ENCODE measurements at regions not wholly inside any gene's neighbourhood (a gene's known extent, or its start where the extent isn't known, plus 50 kb on each side); places are given as distances from the start of the nearest gene placed in this dataset.

- TF ChIP-seq CTCF (IDR thresholded peaks at IDR 0.05) (no peak), EP300 (IDR thresholded peaks at IDR 0.05) (no peak), POLR2A (IDR thresholded peaks at IDR 0.05) (no peak), POLR2AphosphoS5 (IDR thresholded peaks at IDR 0.05) (no peak)
Measured at GRCh38 chr4:20085653-20086052, 166.1 kb upstream of the SLIT2 start.

GRCh38 chr4:20085156-20085555 is 166.5 kb upstream of the SLIT2 start:
- no peaks in the 10 kb centered on the region for H3K9me3 ChIP-seq
- 79 to 89% methylated on average over 3 of the region's 3 CpGs for WGBS, 2 donors
- no peaks in the 10 kb centered on the region for H3K4me1 ChIP-seq
- DNase-seq, result no peak
- ATAC-seq (ENCODE audit: low FRiP score in 2 of 2), result no peak
- no peak for TF ChIP-seq POLR2A (IDR thresholded peaks at IDR 0.05)
- no peak for TF ChIP-seq EP300 (IDR thresholded peaks at IDR 0.05)
- no peak for TF ChIP-seq CTCF (IDR thresholded peaks at IDR 0.05)
- TF ChIP-seq POLR2AphosphoS5 (IDR thresholded peaks at IDR 0.05), result no peak
- no peak overlapping the region for H3K27ac ChIP-seq
- no peaks in the 10 kb centered on the region for H3K27me3 ChIP-seq
- H3K36me3 ChIP-seq, result no peaks in the 10 kb centered on the region
- H3K4me3 ChIP-seq, result no peak overlapping the region

More at GRCh38 chr4:20085653-20086052, 166.1 kb upstream of the SLIT2 start:
- H3K9me3 ChIP-seq, result no peaks in the 10 kb centered on the region
- ATAC-seq (ENCODE audit: low FRiP score in 2 of 2), result no peak
- 83 to 93% methylated on average over 1 of the region's 1 CpG for WGBS, 2 donors
- H3K27ac ChIP-seq, result no peak overlapping the region
- H3K27me3 ChIP-seq, result no peaks in the 10 kb centered on the region
- no peak for DNase-seq
- H3K4me1 ChIP-seq, result no peaks in the 10 kb centered on the region
- H3K4me3 ChIP-seq, result no peak overlapping the region
- H3K36me3 ChIP-seq, result no peaks in the 10 kb centered on the region

GRCh38 chr4:20084488-20084887 is 167.2 kb upstream of the SLIT2 start:
- no peak for TF ChIP-seq POLR2AphosphoS5 (IDR thresholded peaks at IDR 0.05)
- TF ChIP-seq EP300 (IDR thresholded peaks at IDR 0.05), result no peak
- no peak for TF ChIP-seq CTCF (IDR thresholded peaks at IDR 0.05)
- TF ChIP-seq POLR2A (IDR thresholded peaks at IDR 0.05), result no peak

GRCh38 chr4:20078644-20079043 is 173.1 kb upstream of the SLIT2 start:
- no peaks in the 10 kb centered on the region for H3K36me3 ChIP-seq
- no peaks in the 10 kb centered on the region for H3K27me3 ChIP-seq
- TF ChIP-seq POLR2AphosphoS5 (IDR thresholded peaks at IDR 0.05) (no peak), EP300 (IDR thresholded peaks at IDR 0.05) (no peak), POLR2A (IDR thresholded peaks at IDR 0.05) (no peak), CTCF (IDR thresholded peaks at IDR 0.05) (no peak)
- ATAC-seq (ENCODE audit: low FRiP score in 2 of 2) (no peak), DNase-seq (no peak)
- 79 to 91% methylated on average over 5 of the region's 5 CpGs for WGBS, 2 donors
- H3K4me1 ChIP-seq, result no peaks in the 10 kb centered on the region
- no peak overlapping the region for H3K27ac ChIP-seq
- no peaks in the 10 kb centered on the region for H3K9me3 ChIP-seq
- no peak overlapping the region for H3K4me3 ChIP-seq

More at GRCh38 chr4:20084488-20084887, 167.2 kb upstream of the SLIT2 start:
- H3K4me1 ChIP-seq, result no peaks in the 10 kb centered on the region
- no peaks in the 10 kb centered on the region for H3K9me3 ChIP-seq
- no peaks in the 10 kb centered on the region for H3K36me3 ChIP-seq
- DNase-seq (no peak), ATAC-seq (ENCODE audit: low FRiP score in 2 of 2) (no peak)
- H3K27ac ChIP-seq, result no peak overlapping the region
- H3K4me3 ChIP-seq, result no peak overlapping the region
- H3K27me3 ChIP-seq, result no peaks in the 10 kb centered on the region

- Histone ChIP-seq H3K27ac (no peak overlapping the region), H3K4me3 (no peak overlapping the region), H3K4me1 (no peaks in the 10 kb centered on the region), H3K9me3 (no peaks in the 10 kb centered on the region), H3K27me3 (no peaks in the 10 kb centered on the region), H3K36me3 (no peaks in the 10 kb centered on the region)
- ATAC-seq (ENCODE audit: low FRiP score in 2 of 2) (no peak), DNase-seq (no peak)
- TF ChIP-seq EP300 (IDR thresholded peaks at IDR 0.05) (no peak), CTCF (IDR thresholded peaks at IDR 0.05) (no peak), POLR2A (IDR thresholded peaks at IDR 0.05) (no peak), POLR2AphosphoS5 (IDR thresholded peaks at IDR 0.05) (no peak)
Measured at GRCh38 chr4:20075248-20075871, 176.3 kb upstream of the SLIT2 start.
